Astrocyte of the cerebellum (primary cell): ENCODE measurements at regions not wholly inside any gene's neighbourhood (a gene's known extent, or its start where the extent isn't known, plus 50 kb on each side); places are given as distances from the start of the nearest gene placed in this dataset.
"Not testable (repeated sequence)": the region's sequence is repeated elsewhere in the genome, so short reads cannot be mapped to it uniquely, and the experiment has no call there.

ENCODE experiments used
- DNase-seq: peaks from one replicate; pipeline ENCODE4 v3.0.0-alpha.2; 2011; ENCODE audit warnings: low read depth
- H3K4me3 ChIP-seq: 2 replicates; pipeline ENCODE4 v1.5.1; 2011; ENCODE audit warnings: mild to moderate bottlenecking, low read depth, low read length, moderate library complexity
- in situ Hi-C: cut with HindIII; loops from 2 replicates; pipeline ENCODE4 v1.10.0; 2017; ENCODE audit warnings: low sequenced_read_pairs
- TF ChIP-seq, protein P1 (sequence below): IDR thresholded peaks from 2 replicates; pipeline ENCODE4 v1.5.1; 2012; ENCODE audit warnings: low read length, low read depth, moderate library complexity, mild to moderate bottlenecking; ENCODE audit errors: missing control alignments

DNA sequence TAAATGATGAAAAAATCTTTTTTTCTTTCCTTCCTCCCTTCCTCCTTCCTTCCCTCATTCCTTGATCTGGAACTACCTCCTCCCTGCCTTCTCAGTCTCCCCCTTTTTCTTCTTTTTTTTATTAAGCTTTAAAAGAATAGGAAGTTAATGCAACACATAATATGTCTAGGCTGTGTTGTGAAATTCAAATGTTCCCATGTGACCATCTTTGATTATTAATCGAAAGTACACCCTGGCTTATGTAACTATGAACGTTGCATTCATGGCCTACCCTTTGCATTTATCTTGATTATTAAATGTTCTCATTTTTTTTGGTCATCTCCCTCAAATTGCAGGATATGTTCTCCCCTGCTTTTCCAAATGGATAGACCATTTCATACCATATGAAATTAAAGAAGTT is 376.0 kb downstream of the DSEL start:
- no peak overlapping the region for H3K4me3 ChIP-seq
- no peak for DNase-seq
- in situ Hi-C loops, result no loop called here
- TF ChIP-seq, protein P1, sequence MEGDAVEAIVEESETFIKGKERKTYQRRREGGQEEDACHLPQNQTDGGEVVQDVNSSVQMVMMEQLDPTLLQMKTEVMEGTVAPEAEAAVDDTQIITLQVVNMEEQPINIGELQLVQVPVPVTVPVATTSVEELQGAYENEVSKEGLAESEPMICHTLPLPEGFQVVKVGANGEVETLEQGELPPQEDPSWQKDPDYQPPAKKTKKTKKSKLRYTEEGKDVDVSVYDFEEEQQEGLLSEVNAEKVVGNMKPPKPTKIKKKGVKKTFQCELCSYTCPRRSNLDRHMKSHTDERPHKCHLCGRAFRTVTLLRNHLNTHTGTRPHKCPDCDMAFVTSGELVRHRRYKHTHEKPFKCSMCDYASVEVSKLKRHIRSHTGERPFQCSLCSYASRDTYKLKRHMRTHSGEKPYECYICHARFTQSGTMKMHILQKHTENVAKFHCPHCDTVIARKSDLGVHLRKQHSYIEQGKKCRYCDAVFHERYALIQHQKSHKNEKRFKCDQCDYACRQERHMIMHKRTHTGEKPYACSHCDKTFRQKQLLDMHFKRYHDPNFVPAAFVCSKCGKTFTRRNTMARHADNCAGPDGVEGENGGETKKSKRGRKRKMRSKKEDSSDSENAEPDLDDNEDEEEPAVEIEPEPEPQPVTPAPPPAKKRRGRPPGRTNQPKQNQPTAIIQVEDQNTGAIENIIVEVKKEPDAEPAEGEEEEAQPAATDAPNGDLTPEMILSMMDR, result no peak

DNA sequence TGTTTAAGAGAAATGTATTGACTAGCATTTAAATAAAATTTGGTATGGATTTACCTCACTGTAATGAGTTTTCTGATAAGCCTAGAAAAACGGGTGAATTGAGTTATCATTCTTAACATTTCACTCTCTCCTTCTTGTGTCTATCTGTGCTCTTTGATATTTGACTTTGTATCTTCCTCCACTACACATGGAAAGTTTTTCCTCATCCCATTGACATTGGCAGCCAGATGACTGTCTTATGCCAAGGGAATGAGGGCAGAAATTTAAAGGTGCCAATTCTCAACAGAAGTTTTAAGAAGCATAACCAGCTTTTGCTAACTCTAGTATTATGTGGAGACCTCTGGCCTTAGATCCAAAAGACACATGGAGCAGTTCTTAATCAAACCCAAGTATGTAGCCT is 376.6 kb downstream of the DSEL start:
- in situ Hi-C loops, result no loop called here
- H3K4me3 ChIP-seq, result no peak overlapping the region
- TF ChIP-seq, protein P1, result no peak
- no peak for DNase-seq

DNA sequence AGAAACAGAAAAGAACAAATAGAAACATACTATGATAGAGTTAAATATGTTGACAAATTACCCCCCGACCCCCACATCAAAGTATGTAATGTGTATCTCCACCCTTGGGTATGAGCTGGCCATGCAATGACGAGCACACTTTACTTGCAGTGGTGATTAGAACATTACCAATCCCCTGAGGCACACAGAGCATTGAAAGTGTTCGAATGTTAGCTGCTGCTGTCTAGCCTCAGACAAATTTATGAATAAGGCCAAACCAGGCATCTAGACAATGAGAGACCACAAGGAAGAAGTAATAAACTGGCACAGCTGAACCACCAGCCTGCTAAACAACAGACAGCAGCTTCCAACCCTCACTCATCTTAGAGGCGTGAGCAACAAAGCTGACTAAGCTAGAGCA is 380.5 kb downstream of the DSEL start:
- in situ Hi-C loops, result no loop called here
- TF ChIP-seq, protein P1, result no peak
- no peak for DNase-seq
- H3K4me3 ChIP-seq, result no peak overlapping the region

DNA sequence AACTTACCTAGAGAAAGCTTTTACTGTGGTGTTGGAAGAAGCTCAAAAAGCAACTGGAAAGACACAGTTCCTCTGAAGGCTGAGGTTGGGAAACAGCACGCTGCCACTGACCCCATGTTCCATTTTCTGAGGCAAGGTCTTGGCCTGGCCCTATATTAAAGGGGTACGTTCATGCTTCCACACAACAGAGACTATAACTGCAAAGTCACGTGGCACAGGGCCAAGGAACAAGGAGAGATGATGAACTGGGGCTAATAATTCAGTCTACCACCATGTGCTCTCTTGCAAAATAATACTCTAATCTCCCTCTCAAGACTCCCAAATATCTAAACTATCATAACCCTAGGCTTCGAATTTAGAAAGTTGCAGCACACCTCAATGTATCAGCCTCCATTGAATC is 381.6 kb downstream of the DSEL start:
- in situ Hi-C loops, result no loop called here
- no peak for DNase-seq
- no peak overlapping the region for H3K4me3 ChIP-seq
- TF ChIP-seq, protein P1, result no peak

DNA sequence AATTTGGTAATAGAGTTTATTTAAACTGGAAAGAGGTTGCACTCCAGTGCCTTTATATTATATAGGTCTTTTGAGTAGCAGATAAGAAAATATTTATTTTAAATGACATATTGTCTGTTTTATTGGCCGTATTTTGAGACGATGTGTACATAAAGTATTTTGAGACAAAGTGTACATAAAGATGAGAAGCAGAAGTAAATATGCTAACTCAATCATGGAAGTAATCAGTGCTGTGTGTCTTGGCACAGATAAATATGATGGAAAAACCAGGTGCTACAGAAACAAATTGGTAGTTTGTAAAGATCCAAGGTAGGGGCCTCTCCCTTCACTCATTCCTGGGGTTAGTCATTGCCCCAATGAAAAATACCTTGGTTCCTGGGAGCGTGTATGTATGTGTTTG is 382.9 kb downstream of the DSEL start:
- no peak overlapping the region for H3K4me3 ChIP-seq
- TF ChIP-seq, protein P1, result no peak
- no peak for DNase-seq
- in situ Hi-C loops, result no loop called here

DNA sequence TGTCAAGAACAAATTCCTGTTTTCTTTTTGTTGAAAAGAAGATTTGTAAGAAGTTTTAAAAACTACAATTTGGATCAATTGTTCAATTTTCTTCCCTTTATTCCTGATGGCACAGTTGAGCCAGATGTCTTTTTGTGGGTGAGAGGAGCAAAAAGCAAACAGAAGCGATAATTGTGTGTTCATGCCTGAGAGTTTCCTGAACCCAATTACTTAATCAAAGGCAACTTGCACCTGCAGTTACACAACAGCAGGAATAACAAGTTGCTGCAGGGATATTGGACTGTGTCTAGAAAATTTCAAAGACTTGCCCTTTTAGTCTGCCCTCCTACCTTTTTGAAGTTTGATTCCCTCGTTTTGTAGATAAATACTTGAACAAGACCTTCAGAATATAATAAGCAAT is 383.6 kb downstream of the DSEL start:
- in situ Hi-C loops, result no loop called here
- no peak overlapping the region for H3K4me3 ChIP-seq
- DNase-seq, result no peak
- TF ChIP-seq, protein P1, result no peak

DNA sequence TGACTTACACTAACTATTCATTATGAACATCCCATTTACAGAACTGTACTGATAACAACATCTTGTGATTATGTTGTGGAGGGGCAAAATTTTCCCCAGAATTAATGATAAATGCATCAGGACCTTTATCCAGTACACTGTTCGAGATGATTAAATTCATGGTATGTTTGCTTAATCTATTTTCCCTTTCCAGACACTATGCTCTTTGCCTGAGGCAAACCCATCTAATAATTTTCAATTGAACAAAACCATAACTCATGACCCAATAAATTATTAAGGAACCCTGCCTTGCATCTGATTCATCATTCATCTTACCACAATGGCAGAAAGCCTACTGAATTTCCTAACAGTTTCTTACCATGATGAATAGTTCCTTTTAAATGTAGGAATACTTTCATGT is 385.0 kb downstream of the DSEL start:
- H3K4me3 ChIP-seq, result no peak overlapping the region
- no peak for DNase-seq
- TF ChIP-seq, protein P1, result no peak
- in situ Hi-C loops, result no loop called here

DNA sequence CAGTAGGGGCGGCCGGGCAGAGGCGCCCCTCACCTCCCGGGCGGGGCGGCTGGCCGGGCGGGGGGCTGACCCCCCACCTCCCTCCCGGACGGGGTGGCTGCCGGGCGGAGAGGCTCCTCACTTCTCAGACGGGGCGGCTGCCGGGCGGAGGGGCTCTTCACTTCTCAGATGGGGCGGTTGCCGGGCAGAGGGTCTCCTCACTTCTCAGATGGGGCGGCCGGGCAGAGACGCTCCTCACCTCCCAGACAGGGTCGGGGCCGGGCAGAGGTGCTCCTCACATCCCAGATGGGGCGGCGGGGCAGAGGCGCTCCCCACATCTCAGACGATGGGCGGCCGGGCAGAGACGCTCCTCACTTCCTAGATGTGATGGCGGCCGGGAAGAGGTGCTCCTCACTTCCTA is 389.8 kb downstream of the DSEL start:
- DNase-seq, H3K4me3 ChIP-seq, in situ Hi-C loops: not testable (repeated sequence)
